OCI-LY7 (cell line): ENCODE measurements at regions not wholly inside any gene's neighbourhood (a gene's known extent, or its start where the extent isn't known, plus 50 kb on each side); places are given as distances from the start of the nearest gene placed in this dataset.

Experiments used
- BruUV-seq: library from RNA; stranded (reverse); fragments of 400-500 nt; replicated peaks from 2 replicates; lab custom pipeline; 2021; lab: Mats Ljungman, UMichigan
- CTCF ChIA-PET: fragments of 300-600 bp; sonication (Branson Sonifier 250); formaldehyde crosslinking; loops from one replicate; lab custom pipeline; 2022; ENCODE audit warnings: antibody characterized with exemption; ENCODE audit not compliant: unreplicated experiment; lab: Charles Lee
- POLR2A ChIA-PET: fragments of 300-600 bp; sonication (Branson Sonifier 250); formaldehyde crosslinking; loops from one replicate; lab custom pipeline; 2022; ENCODE audit warnings: antibody characterized with exemption; lab: Charles Lee
- DNase-seq: peaks from one replicate; pipeline ENCODE4 v3.0.0-alpha.2; 2015; ENCODE audit warnings: low spot score
- H2AFZ ChIP-seq: fragments of 200-600 bp; sonication (generic), shearing (Covaris generic); 2 replicates; pipeline ENCODE4 v1.6.1; 2014; ENCODE audit warnings: mild to moderate bottlenecking, antibody characterized with exemption, low read length, moderate library complexity
- H3K27ac ChIP-seq: fragments of 200-600 bp; sonication (generic); 2 replicates; pipeline ENCODE4 v1.5.1; 2014; ENCODE audit warnings: mixed run types, low read depth, mild to moderate bottlenecking, moderate library complexity, low read length, inconsistent platforms; ENCODE audit not compliant: poor library complexity, severe bottlenecking
- H3K36me3 ChIP-seq: fragments of 200-600 bp; sonication (generic); 2 replicates; pipeline ENCODE4 v1.6.1; 2014; ENCODE audit warnings: mild to moderate bottlenecking, antibody characterized with exemption, low read length, moderate library complexity, mixed read lengths; ENCODE audit not compliant: insufficient read depth
- H3K4me1 ChIP-seq: fragments of 200-600 bp; sonication (generic); 2 replicates; pipeline ENCODE4 v1.5.1; 2014; ENCODE audit warnings: mild to moderate bottlenecking, low read length; ENCODE audit not compliant: insufficient read depth, poor library complexity, severe bottlenecking
- H3K4me2 ChIP-seq: fragments of 200-600 bp; sonication (generic); 2 replicates; pipeline ENCODE4 v1.6.1; 2014; ENCODE audit warnings: mild to moderate bottlenecking, low read length
- H3K4me3 ChIP-seq: fragments of 200-600 bp; sonication (generic); 2 replicates; pipeline ENCODE4 v1.5.1; 2014; ENCODE audit warnings: mild to moderate bottlenecking, low read depth, low read length; ENCODE audit not compliant: poor library complexity, severe bottlenecking
- H3K79me2 ChIP-seq: fragments of 200-600 bp; sonication (generic); 2 replicates; pipeline ENCODE4 v1.6.1; 2016; ENCODE audit warnings: low read depth, mild to moderate bottlenecking, low read length, moderate library complexity, mixed read lengths; ENCODE audit not compliant: insufficient read depth
- H3K9me2 ChIP-seq: fragments of 200-600 bp; sonication (generic); 2 replicates; pipeline ENCODE4 v1.6.1; 2016; ENCODE audit warnings: mild to moderate bottlenecking, low read length, mixed read lengths; ENCODE audit not compliant: insufficient read depth
- H3K9me3 ChIP-seq: fragments of 200-600 bp; sonication (generic); 2 replicates; pipeline ENCODE4 v1.6.1; 2014; ENCODE audit warnings: mild to moderate bottlenecking, mixed run types, low read length, mixed read lengths
- H4K20me1 ChIP-seq: fragments of 200-600 bp; sonication (generic); 2 replicates; pipeline ENCODE4 v1.6.1; 2014; ENCODE audit warnings: mild to moderate bottlenecking, antibody characterized with exemption, low read length, moderate library complexity, mixed read lengths; ENCODE audit not compliant: insufficient read depth
- EZH2phosphoT487 ChIP-seq: fragments of 200-600 bp; sonication (generic); IDR thresholded peaks from 2 replicates; pipeline ENCODE4 v1.6.1; 2018; ENCODE audit warnings: low read depth, borderline replicate concordance, mild to moderate bottlenecking, mixed run types, antibody characterized with exemption, low read length, moderate library complexity, mixed read lengths
- intact Hi-C: fragments of 100-400 bp; cut with micrococcal nuclease; formaldehyde crosslinking; loops from one replicate; pipeline ENCODE4 v1.10.0; 2022; ENCODE audit not compliant: unreplicated experiment
- TF ChIP-seq, protein P1 (sequence below): fragments of 200-600 bp; sonication (generic); conservative IDR thresholded peaks from 2 replicates; pipeline ENCODE4 v1.5.1; 2014; ENCODE audit warnings: mild to moderate bottlenecking, antibody characterized with exemption, low read length, moderate library complexity, mixed read lengths

DNA sequence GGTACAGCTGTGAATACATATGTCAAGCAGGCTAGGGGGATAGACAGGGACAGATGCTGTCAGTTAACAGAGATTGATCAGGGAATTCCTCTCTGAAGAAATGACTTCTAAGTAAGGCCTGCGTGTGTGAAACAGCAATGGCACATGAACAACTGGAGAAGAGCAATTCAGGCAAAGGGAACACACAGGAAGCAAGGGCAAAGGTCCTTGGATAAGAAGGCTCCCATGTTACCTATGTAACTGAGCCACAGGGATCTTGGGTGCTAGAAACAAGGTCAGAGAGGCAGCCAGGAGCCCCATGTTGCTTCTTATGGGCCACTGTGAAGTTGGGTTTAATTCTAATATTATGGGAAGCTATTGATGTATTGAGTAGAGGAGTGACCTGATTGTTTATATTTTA, 373.7 kb upstream of the ACVR2A start:
- H3K4me2 ChIP-seq, result no peak overlapping the region
- TF ChIP-seq, protein P1, sequence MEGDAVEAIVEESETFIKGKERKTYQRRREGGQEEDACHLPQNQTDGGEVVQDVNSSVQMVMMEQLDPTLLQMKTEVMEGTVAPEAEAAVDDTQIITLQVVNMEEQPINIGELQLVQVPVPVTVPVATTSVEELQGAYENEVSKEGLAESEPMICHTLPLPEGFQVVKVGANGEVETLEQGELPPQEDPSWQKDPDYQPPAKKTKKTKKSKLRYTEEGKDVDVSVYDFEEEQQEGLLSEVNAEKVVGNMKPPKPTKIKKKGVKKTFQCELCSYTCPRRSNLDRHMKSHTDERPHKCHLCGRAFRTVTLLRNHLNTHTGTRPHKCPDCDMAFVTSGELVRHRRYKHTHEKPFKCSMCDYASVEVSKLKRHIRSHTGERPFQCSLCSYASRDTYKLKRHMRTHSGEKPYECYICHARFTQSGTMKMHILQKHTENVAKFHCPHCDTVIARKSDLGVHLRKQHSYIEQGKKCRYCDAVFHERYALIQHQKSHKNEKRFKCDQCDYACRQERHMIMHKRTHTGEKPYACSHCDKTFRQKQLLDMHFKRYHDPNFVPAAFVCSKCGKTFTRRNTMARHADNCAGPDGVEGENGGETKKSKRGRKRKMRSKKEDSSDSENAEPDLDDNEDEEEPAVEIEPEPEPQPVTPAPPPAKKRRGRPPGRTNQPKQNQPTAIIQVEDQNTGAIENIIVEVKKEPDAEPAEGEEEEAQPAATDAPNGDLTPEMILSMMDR, result no peak
- no peak for TF ChIP-seq EZH2phosphoT487
- no peak overlapping the region for H3K4me3 ChIP-seq
- H3K9me3 ChIP-seq, result no peaks in the 10 kb centered on the region
- no peaks in the 10 kb centered on the region for H3K4me1 ChIP-seq
- CTCF ChIA-PET, result no interaction called here
- intact Hi-C loops, result no loop called here
- H3K79me2 ChIP-seq, result no peaks in the 10 kb centered on the region
- no peak for DNase-seq
- H3K36me3 ChIP-seq, result no peaks in the 10 kb centered on the region
- no peaks in the 10 kb centered on the region for H3K9me2 ChIP-seq
- H2AFZ ChIP-seq, result no peak overlapping the region
- no TSS peak for BruUV-seq
- POLR2A ChIA-PET, result interaction anchor here (1.1 kb wide), 2 partner anchors 8 to 15 kb away, joined by 3 to 5 read pairs; no protein-coding TSS in a partner anchor
- no peaks in the 10 kb centered on the region for H4K20me1 ChIP-seq
- no peak overlapping the region for H3K27ac ChIP-seq

DNA sequence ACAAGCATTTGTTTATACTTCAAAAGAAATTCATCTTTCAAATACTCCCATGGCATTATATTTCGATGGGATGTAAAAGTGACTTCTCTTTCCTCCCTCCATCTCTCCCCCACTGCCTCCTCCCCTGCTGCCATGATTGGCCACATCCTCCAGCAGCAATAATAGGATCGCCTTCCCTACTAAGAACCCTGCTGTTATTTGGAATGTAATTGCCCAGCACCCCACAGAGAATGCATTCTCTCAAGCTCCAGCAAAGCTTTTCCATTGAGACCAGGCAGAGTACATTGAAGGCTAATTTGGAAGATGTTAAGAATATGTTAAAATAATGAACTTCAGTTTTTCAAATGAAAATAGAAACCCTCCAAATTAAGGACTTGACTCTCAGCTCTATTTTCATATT, 375.4 kb upstream of the ACVR2A start:
- no peaks in the 10 kb centered on the region for H3K36me3 ChIP-seq
- H3K27ac ChIP-seq, result no peak overlapping the region
- ChIA-PET POLR2A (no interaction called here), CTCF (no interaction called here)
- H4K20me1 ChIP-seq, result no peaks in the 10 kb centered on the region
- no peaks in the 10 kb centered on the region for H3K4me1 ChIP-seq
- TF ChIP-seq EZH2phosphoT487, result no peak
- TF ChIP-seq, protein P1, result no peak
- DNase-seq, result no peak
- BruUV-seq, result no TSS peak
- no peak overlapping the region for H2AFZ ChIP-seq
- H3K9me3 ChIP-seq, result no peaks in the 10 kb centered on the region
- H3K4me3 ChIP-seq, result no peak overlapping the region
- no peak overlapping the region for H3K4me2 ChIP-seq
- H3K9me2 ChIP-seq, result no peaks in the 10 kb centered on the region
- no peaks in the 10 kb centered on the region for H3K79me2 ChIP-seq
- intact Hi-C loops, result no loop called here

GRCh38 chr2:147468963-147469362, 375.9 kb upstream of the ACVR2A start:
- BruUV-seq, result no TSS peak
- H3K4me1 ChIP-seq, result no peaks in the 10 kb centered on the region
- ChIA-PET CTCF (no interaction called here), POLR2A (interaction anchor here (0.8 kb wide), 1 partner anchor 9 kb away, joined by 3 read pairs; no protein-coding TSS in a partner anchor)
- H3K4me2 ChIP-seq, result no peak overlapping the region
- H3K27ac ChIP-seq, result no peak overlapping the region
- no peaks in the 10 kb centered on the region for H3K79me2 ChIP-seq
- no peaks in the 10 kb centered on the region for H3K9me3 ChIP-seq
- no peaks in the 10 kb centered on the region for H4K20me1 ChIP-seq
- TF ChIP-seq, protein P1, result no peak
- no peak for TF ChIP-seq EZH2phosphoT487
- no peak for DNase-seq
- H2AFZ ChIP-seq, result no peak overlapping the region
- no peaks in the 10 kb centered on the region for H3K9me2 ChIP-seq
- no peaks in the 10 kb centered on the region for H3K36me3 ChIP-seq
- intact Hi-C loops, result no loop called here
- no peak overlapping the region for H3K4me3 ChIP-seq
